GOT3 (cell line): ENCODE measurements at regions not wholly inside any gene's neighbourhood (a gene's known extent, or its start where the extent isn't known, plus 50 kb on each side); places are given as distances from the start of the nearest gene placed in this dataset.
"Not testable (repeated sequence)": the region's sequence is repeated elsewhere in the genome, so short reads cannot be mapped to it uniquely, and the experiment has no call there.

Source experiments
- DNase-seq: peaks from one replicate; lab custom pipeline; 2025; ENCODE audit warnings: mixed read lengths; lab: John Stamatoyannopoulos, UW

DNA sequence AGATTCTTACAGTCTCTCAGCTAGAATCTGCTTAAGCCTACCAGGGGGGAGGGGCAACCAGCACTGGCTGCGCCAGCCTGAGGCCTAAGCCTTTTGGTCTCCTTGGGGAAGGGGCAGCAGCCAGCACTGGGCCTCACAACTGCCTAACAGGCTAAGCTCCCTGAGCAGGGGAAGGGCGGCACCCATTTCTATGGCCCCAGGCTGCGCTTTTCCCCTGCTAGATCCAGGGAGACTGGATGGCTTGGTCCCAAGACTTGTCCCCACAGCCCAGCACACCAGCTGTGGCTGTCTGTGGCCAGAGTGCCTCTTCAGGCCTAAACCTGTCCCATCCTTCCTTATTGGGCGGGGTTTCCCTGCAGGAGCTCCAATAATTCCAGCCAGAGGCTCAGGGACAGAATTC lies 1230.3 kb upstream of the CRIM1 start:
- no peak for DNase-seq

GRCh38 chr2:35116151-35116550 lies 1239.4 kb upstream of the CRIM1 start:
- no peak for DNase-seq

DNA sequence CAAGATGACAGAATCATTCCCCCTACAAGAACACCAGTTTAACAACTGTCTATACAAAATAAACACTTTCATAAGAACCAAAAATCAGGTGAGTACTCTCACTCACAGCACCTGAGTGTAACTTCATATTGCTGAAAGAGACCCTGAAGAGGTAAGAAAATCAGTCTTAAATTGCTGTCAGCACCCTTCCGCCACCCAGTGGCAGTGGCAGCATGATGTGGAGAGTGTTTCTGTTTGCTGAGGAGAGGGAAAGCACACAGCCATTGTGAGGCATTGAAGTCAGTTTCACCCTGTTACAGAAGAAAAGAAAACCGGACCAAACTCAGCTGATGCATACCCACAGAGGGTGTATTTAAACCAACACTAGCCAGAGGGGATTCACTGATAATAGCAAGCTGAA lies 1240.8 kb upstream of the CRIM1 start:
- no peak for DNase-seq

- not testable (repeated sequence) for DNase-seq
Measured at GRCh38 chr2:35112367-35112766, 1243.2 kb upstream of the CRIM1 start.

DNA sequence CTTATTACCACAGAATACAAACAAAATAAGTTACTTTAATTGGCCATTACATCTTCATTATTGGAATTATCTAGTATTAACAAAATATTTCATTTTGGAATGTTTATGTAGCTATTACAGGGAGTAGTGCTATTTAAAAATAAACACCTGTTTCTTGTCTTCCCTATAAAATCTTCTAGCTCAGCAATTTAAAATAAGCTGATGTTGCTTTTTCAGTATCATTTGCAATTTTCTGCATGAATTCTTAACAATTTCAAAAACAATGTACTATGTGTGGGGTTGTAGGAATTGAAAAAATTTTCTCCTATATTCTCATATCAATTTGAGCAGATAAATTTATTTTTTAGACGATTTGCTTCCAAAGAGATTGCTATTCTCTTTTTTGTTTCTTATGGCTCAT lies 1251.3 kb upstream of the CRIM1 start:
- no peak for DNase-seq

GRCh38 chr2:35099342-35099741 lies 1256.2 kb upstream of the CRIM1 start:
- no peak for DNase-seq

- DNase-seq = no peak
Measured at GRCh38 chr2:35082072-35082471, 1273.5 kb upstream of the CRIM1 start.

- no peak for DNase-seq
Measured at GRCh38 chr2:35081622-35082015, 1274.0 kb upstream of the CRIM1 start.

DNA sequence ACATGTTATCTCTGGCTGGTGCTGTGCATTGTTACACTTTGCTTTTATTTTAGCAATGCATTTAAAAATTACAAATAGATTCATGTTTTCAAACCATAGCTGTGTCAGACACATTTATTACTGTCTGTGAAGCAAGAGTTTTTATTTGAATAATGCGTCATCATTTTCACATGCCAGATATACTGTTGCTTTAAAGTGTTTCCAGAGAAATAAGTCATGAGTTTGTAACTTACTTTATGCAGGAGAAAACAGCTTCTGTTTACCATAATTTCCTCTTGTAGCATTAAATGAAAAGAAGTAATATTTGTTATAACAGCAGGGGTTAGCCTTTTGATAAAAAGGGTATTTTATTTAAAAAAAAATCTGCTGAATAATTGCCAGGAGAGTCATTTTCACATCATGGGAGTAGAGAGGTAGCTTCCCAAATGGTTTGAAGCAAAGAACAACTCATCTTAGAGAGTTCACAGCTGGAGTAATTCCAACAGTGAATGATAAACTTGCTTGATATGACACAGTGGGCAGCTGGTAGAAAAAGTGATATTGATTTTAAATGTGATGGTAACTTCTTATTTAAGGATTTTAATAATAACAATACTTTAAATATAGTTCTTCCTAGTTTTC lies 1274.5 kb upstream of the CRIM1 start:
- no peak for DNase-seq

DNA sequence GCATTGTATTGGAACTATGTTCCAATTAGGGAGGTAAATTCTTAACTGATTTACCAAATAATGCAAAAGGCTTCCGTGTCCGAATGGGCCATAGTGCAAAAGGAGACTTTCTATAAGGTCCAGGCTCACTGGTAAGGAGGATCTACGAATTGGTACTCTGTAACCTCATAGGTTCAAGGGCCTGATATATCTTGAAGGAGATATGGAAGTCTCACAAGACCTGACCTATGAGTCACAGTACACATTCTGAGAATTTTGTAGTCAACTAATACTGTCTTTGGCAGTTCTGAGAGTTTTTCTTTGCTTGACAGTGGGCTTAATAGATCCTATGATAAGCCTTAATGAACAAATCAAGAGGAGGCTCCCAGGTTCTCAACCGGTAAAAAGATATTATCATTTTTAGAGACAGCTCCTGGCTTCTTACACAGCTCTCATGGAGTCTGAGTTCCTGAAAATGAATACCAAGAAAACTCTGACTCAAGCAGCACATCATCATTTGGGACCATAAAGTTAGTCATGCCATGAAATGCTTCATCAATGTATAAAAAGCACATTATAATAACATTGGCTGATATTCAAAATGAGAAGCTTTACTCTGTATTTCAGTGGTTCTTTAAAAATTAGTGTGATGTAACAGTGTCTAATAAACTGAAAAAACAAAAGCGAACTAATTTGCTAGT lies 1275.2 kb upstream of the CRIM1 start:
- no peak for DNase-seq

DNA sequence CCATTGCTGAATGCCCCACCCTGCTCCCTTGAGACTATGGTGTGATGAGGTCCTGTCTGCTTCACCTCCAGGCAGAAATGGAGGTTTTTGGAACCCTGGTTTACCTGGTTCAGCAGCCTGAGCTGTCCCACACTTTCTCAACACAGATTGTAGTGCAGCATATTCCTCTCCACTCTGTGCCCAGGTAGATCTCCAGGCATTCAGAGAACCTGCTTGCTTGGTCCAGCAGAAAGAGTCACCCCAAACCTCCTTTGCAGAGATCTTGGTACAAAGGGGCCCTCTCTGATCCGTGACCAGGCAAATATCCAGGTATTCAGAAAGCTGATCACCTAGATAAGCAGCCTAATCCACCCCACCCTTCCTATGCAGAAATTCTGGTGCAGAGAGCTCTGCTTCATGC lies 1288.2 kb upstream of the CRIM1 start:
- no peak for DNase-seq

- no peak for DNase-seq
Measured at GRCh38 chr2:35063836-35064235, 1291.7 kb upstream of the CRIM1 start.

DNA sequence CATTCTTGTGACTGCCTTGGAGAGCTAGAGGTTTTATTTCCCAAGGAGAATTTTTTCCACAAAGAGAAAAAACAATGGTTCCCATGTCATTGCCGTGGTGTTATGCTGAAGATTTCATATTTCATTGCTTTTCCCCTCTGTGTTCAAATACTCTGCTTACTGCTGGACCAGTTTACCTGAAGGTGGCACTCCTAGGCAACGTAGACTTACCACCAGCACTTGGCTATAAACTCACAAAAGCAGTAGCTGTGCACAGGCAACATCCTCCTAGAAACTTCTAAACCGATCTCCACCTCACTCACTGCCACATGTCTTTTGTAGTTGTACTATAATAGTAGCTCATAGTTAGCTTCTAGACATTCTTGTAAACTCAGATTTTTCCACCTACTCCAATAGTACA lies 1319.7 kb upstream of the CRIM1 start:
- DNase-seq = no peak

DNA sequence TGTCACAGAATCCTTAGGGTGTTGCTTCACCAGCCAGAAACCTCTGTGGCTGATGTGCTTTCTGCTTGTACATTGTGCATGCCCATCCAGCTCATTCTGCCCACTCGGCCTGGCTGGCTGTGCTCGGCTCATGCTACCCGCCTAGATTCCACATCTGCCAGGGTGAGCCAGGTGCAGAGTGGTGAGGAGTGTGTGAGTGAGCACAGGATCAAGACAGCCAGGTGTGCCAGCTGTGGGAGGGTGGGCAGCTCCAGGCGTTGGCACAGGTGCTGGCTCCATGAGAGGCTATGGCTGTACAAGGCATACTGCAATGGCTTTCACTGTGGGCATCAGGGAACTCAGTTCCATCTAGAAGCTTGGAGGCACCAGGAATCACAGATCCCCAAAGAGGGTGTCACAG lies 1321.8 kb upstream of the CRIM1 start:
- DNase-seq = no peak

DNA sequence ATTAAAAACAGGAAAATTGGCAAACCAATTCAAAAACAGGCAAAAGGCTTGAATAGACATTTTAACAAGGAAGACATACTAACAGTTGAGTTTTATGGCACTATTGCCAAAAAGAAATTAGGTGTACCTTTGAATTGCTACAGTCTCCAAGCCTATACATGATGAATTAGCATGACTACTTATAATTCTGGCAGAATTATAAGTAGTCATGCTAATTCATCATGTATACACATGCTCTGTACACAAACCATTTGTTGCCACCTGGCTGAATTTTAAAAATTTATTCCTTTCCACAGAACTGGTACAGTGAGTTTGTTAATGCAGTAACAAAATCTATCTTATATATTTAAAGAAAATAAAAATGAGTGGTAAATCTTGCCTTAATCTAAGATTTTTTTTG lies 1332.0 kb upstream of the CRIM1 start:
- DNase-seq = no peak

GRCh38 chr2:35000453-35000852 lies 1355.1 kb upstream of the CRIM1 start:
- no peak for DNase-seq

GRCh38 chr2:34998741-34999140 lies 1356.8 kb upstream of the CRIM1 start:
- no peak for DNase-seq

DNA sequence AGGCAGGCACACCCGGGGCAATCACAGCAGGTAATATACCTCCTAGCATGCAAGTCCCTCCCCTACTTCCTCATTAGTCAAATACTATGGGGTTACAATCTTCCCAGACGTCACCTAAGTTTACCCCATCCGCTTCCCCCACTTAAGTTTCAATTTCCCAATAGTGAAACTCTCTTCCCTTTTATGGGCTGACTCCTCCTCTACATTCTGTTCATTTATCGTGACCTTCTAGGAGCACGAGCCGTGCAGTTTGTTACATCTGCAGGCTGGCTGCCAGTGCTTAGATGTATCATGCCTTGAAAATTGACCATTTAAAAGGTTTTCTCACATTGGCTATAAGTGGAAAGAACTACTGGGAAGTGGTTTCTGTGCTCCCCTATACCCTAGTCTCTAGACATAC lies 1357.8 kb upstream of the CRIM1 start:
- no peak for DNase-seq

GRCh38 chr2:34995196-34995595 lies 1360.4 kb upstream of the CRIM1 start:
- no peak for DNase-seq

- no peak for DNase-seq
Measured at GRCh38 chr2:34991508-34992274, 1363.9 kb upstream of the CRIM1 start.

- no peak for DNase-seq
Measured at GRCh38 chr2:34985474-34985873, 1370.1 kb upstream of the CRIM1 start.

DNA sequence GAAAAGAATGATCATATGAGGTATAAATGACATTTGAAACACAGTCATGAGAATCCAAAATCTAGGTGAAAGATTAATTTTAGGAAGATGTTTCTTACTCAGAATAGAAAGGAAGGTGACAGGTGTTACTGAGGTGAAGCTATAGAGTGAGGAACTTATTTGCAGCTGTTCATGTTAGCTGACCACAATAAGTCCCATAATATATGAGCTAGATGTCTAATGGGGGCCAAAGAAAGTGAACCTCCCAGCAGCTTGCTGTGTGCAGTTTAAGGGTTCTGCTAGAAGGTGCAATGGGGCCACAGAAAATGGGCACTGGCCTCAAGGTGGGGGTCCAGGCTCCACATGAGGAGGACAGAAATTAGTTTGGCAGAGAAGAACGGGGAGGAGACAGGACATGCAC lies 1374.9 kb upstream of the CRIM1 start:
- no peak for DNase-seq

GRCh38 chr2:34979148-34979547 lies 1376.4 kb upstream of the CRIM1 start:
- no peak for DNase-seq
